HL-60 (cell line): ENCODE measurements at regions not wholly inside any gene's neighbourhood (a gene's known extent, or its start where the extent isn't known, plus 50 kb on each side); places are given as distances from the start of the nearest gene placed in this dataset.

Experiments
- GABPA ChIP-seq: IDR thresholded peaks from 2 replicates; pipeline ENCODE4 v1.6.1; 2012; ENCODE audit warnings: low read depth
- POLR2AphosphoS5 ChIP-seq: IDR thresholded peaks from 2 replicates; pipeline ENCODE4 v1.6.1; 2012; ENCODE audit warnings: low read depth
- TF ChIP-seq, protein P1 (sequence below): IDR thresholded peaks from one replicate; pipeline ENCODE4 v1.5.1; 2011; ENCODE audit warnings: low read length, control low read depth, inconsistent platforms; ENCODE audit not compliant: insufficient read depth
- TF ChIP-seq, protein P2 (sequence below): IDR thresholded peaks from 2 replicates; pipeline ENCODE4 v1.6.1; 2012; ENCODE audit warnings: low read depth; ENCODE audit not compliant: insufficient replicate concordance

DNA sequence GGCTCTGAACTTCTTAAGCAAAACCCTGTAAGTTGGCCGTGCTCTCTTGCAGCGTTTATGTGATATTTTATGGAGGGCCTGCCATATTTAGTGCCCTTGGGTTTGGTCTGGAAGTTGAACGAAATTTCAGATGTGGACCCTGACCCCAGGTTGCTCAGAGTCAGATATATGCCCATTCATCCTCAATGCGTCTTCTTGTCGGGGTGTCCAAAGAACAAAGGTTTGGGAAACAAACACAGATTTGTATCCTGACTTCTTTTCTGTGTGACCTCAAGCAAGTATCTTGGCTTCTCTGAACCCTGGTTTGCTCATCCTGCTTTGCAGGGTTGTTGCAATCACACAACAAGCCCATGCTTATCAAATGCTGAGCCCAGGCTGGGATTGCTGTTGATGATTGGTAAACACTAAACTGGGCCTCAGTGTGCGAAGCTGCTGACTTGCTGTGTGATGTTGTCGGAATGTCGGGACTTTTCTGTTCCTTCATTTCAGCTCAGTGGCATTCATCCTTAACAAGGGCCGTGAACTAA, 103.5 kb upstream of the PTPN1 start:
- TF ChIP-seq POLR2AphosphoS5 = no peak
- TF ChIP-seq, protein P1, sequence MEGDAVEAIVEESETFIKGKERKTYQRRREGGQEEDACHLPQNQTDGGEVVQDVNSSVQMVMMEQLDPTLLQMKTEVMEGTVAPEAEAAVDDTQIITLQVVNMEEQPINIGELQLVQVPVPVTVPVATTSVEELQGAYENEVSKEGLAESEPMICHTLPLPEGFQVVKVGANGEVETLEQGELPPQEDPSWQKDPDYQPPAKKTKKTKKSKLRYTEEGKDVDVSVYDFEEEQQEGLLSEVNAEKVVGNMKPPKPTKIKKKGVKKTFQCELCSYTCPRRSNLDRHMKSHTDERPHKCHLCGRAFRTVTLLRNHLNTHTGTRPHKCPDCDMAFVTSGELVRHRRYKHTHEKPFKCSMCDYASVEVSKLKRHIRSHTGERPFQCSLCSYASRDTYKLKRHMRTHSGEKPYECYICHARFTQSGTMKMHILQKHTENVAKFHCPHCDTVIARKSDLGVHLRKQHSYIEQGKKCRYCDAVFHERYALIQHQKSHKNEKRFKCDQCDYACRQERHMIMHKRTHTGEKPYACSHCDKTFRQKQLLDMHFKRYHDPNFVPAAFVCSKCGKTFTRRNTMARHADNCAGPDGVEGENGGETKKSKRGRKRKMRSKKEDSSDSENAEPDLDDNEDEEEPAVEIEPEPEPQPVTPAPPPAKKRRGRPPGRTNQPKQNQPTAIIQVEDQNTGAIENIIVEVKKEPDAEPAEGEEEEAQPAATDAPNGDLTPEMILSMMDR = no peak
- TF ChIP-seq GABPA = no peak
- TF ChIP-seq, protein P2, sequence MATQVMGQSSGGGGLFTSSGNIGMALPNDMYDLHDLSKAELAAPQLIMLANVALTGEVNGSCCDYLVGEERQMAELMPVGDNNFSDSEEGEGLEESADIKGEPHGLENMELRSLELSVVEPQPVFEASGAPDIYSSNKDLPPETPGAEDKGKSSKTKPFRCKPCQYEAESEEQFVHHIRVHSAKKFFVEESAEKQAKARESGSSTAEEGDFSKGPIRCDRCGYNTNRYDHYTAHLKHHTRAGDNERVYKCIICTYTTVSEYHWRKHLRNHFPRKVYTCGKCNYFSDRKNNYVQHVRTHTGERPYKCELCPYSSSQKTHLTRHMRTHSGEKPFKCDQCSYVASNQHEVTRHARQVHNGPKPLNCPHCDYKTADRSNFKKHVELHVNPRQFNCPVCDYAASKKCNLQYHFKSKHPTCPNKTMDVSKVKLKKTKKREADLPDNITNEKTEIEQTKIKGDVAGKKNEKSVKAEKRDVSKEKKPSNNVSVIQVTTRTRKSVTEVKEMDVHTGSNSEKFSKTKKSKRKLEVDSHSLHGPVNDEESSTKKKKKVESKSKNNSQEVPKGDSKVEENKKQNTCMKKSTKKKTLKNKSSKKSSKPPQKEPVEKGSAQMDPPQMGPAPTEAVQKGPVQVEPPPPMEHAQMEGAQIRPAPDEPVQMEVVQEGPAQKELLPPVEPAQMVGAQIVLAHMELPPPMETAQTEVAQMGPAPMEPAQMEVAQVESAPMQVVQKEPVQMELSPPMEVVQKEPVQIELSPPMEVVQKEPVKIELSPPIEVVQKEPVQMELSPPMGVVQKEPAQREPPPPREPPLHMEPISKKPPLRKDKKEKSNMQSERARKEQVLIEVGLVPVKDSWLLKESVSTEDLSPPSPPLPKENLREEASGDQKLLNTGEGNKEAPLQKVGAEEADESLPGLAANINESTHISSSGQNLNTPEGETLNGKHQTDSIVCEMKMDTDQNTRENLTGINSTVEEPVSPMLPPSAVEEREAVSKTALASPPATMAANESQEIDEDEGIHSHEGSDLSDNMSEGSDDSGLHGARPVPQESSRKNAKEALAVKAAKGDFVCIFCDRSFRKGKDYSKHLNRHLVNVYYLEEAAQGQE = no peak
